ENCODE measurements at regions not wholly inside any gene's neighbourhood (a gene's known extent, or its start where the extent isn't known, plus 50 kb on each side); places are given as distances from the start of the nearest gene placed in this dataset.
"Not testable (repeated sequence)": the region's sequence is repeated elsewhere in the genome, so short reads cannot be mapped to it uniquely, and the experiment has no call there.

DNA sequence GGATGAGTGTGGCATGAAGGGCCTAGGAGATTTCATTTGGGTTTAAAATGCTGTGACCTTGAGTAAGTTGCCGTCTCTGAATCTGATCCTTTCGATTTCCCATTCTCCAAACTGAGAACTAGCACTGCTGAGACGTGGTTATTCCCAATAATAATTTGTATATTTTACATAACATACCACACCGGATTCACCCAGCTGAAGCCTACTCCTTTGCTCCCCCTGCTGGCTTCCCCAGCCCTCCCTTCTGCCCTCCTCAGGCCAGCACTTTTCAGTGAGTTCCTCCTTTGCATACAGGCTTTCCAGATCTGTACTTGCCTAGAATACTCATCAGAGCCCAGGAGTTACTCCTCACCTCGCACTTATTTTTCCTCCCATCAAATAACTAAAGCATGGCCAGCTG is 255.1 kb downstream of the OR4F29 start:
- DNase-seq (ENCODE audit: low spot score), result not testable (repeated sequence)

GRCh38 chr1:191296-192049 is 260.0 kb downstream of the OR4F29 start:
- DNase-seq (ENCODE audit: low spot score), result not testable (repeated sequence)

DNA sequence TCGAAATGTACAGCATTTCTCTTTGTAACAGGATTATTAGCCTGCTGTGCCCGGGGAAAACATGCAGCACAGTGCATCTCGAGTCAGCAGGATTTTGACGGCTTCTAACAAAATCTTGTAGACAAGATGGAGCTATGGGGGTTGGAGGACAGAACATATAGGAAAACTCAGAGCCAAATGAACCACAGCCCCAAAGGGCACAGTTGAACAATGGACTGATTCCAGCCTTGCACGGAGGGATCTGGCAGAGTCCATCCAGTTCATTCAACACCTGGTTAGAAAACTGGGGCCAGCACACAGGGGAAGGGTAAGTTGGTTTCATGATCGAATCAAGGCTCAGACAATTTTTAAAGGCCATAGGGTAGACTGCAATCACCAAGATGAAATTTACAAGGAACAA is 260.8 kb downstream of the OR4F29 start:
- DNase-seq (ENCODE audit: low spot score), result not testable (repeated sequence)

- not testable (repeated sequence) for DNase-seq (ENCODE audit: low spot score)
These were observed 261.6 kb downstream of the OR4F29 start for GRCh38 chr1:189915-190314.

DNA sequence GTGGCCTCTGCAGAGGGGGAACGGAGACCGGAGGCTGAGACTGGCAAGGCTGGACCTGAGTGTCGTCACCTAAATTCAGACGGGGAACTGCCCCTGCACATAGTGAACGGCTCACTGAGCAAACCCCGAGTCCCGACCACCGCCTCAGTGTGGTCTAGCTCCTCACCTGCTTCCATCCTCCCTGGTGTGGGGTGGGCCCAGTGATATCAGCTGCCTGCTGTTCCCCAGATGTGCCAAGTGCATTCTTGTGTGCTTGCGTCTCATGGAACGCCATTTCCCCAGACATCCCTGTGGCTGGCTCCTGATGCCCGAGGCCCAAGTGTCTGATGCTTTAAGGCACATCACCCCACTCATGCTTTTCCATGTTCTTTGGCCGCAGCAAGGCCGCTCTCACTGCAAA is 262.2 kb downstream of the OR4F29 start:
- not testable (repeated sequence) for DNase-seq (ENCODE audit: low spot score)

DNA sequence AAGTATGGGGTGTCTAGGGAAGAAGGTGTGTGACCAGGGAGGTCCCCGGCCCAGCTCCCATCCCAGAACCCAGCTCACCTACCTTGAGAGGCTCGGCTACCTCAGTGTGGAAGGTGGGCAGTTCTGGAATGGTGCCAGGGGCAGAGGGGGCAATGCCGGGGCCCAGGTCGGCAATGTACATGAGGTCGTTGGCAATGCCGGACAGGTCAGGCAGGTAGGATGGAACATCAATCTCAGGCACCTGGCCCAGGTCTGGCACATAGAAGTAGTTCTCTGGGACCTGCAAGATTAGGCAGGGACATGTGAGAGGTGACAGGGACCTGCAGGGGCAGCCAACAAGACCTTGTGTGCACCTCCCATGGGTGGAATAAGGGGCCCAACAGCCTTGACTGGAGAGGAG is 264.2 kb downstream of the OR4F29 start:
- DNase-seq (ENCODE audit: low spot score), result not testable (repeated sequence)

DNA sequence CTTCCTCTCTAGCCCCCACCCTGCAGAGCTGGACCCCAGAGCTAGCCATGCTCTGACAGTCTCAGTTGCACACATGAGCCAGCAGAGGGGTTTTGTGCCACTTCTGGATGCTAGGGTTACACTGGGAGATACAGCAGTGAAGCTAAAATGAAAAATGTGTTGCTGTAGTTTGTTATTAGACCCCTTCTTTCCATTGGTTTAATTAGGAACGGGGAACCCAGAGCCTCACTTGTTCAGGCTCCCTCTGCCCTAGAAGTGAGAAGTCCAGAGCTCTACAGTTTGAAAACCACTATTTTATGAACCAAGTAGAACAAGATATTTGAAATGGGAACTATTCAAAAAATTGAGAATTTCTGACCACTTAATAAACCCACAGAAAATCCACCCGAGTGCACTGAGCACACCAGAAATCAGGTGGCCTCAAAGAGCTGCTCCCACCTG is 264.8 kb downstream of the OR4F29 start:
- DNase-seq (ENCODE audit: low spot score), result not testable (repeated sequence)

DNA sequence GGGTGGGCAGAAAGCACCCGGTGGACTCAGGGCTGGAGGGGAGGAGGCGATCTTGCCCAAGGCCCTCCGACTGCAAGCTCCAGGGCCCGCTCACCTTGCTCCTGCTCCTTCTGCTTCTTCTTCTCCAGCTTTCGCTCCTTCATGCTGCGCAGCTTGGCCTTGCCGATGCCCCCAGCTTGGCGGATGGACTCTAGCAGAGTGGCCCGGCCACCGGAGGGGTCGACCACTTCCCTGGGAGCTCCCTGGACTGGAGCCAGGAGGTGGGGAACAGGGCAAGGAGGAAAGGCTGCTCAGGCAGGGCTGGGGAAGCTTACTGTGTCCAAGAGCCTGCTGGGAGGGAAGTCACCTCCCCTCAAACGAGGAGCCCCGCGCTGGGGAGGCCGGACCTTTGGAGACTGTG is 265.3 kb downstream of the OR4F29 start:
- not testable (repeated sequence) for DNase-seq (ENCODE audit: low spot score)

DNA sequence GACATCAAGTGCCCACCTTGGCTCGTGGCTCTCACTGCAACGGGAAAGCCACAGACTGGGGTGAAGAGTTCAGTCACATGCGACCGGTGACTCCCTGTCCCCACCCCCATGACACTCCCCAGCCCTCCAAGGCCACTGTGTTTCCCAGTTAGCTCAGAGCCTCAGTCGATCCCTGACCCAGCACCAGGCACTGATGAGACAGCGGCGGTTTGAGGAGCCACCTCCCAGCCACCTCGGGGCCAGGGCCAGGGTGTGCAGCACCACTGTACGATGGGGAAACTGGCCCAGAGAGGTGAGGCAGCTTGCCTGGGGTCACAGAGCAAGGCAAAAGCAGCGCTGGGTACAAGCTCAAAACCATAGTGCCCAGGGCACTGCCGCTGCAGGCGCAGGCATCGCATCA is 266.0 kb downstream of the OR4F29 start:
- DNase-seq (ENCODE audit: low spot score), result not testable (repeated sequence)

- not testable (repeated sequence) for DNase-seq (ENCODE audit: low spot score)
These were observed 267.2 kb downstream of the OR4F29 start for GRCh38 chr1:184336-184686.

GRCh38 chr1:183620-184335 is 267.7 kb downstream of the OR4F29 start:
- DNase-seq (ENCODE audit: low spot score), result not testable (repeated sequence)

GRCh38 chr1:183081-183480 is 268.4 kb downstream of the OR4F29 start:
- DNase-seq (ENCODE audit: low spot score), result not testable (repeated sequence)

DNA sequence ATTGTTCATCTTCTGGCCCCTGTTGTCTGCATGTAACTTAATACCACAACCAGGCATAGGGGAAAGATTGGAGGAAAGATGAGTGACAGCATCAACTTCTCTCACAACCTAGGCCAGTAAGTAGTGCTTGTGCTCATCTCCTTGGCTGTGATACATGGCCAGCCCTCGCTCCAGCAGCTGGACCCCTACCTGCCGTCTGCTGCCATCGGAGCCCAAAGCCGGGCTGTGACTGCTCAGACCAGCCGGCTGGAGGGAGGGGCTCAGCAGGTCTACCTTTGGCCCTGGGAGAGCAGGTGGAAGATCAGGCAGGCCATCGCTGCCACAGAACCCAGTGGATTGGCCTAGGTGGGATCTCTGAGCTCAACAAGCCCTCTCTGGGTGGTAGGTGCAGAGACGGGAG is 268.8 kb downstream of the OR4F29 start:
- not testable (repeated sequence) for DNase-seq (ENCODE audit: low spot score)

DNA sequence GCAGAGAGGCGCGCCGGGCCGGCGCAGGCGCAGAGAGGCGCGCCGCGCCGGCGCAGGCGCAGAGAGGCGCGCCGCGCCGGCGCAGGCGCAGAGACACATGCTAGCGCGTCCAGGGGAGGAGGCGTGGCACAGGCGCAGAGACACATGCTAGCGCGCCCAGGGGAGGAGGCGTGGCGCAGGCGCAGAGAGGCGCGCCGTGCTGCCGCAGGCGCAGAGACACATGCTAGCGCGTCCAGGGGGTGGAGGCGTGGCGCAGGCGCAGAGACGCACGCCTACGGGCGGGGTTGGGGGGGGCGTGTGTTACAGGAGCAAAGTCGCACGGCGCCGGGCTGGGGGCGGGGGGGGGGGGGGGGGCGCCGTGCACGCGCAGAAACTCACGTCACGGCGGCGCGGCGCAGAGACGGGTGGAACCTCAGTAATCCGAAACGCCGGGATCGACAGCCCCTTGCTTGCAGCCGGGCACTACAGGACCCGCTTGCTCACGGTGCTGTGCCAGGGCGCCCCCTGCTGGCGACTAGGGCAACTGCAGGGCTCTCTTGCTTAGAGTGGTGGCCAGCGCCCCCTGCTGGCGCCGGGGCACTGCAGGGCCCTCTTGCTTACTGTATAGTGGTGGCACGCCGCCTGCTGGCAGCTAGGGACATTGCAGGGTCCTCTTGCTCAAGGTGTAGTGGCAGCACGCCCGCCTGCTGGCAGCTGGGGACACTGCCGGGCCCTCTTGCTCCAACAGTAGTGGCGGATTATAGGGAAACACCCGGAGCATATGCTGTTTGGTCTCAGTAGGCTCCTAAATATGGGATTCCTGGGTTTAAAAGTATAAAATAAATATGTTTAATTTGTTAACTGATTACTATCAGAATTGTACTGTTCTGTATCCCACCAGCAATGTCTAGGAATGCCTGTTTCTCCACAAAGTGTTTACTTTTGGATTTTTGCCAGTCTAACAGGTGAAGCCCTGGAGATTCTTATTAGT is 269.9 kb downstream of the OR4F29 start:
- DNase-seq (ENCODE audit: low spot score), result peak; percentile 75

GRCh38 chr1:180749-181205 is 270.7 kb downstream of the OR4F29 start:
- DNase-seq (ENCODE audit: low spot score), result not testable (repeated sequence)

GRCh38 chr1:138842-139241 is 312.6 kb downstream of the OR4F29 start:
- DNase-seq (ENCODE audit: low spot score), result not testable (repeated sequence)

GRCh38 chr1:137664-138063 is 313.8 kb downstream of the OR4F29 start:
- DNase-seq (ENCODE audit: low spot score), result not testable (repeated sequence)

DNA sequence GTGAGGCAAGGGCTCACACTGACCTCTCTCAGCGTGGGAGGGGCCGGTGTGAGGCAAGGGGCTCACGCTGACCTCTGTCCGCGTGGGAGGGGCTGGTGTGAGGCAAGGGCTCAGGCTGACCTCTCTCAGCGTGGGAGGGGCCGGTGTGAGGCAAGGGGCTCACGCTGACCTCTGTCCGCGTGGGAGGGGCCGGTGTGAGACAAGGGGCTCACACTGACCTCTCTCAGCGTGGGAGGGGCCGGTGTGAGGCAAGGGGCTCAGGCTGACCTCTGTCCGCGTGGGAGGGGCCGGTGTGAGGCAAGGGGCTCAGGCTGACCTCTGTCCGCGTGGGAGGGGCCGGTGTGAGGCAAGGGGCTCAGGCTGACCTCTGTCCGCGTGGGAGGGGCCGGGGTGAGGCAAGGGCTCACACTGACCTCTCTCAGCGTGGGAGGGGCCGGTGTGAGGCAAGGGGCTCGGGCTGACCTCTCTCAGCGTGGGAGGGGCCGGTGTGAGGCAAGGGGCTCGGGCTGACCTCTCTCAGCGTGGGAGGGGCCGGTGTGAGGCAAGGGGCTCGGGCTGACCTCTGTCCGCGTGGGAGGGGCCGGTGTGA is 315.0 kb downstream of the OR4F29 start:
- not testable (repeated sequence) for DNase-seq (ENCODE audit: low spot score)

- not testable (repeated sequence) for DNase-seq (ENCODE audit: low spot score)
These were observed 316.5 kb downstream of the OR4F29 start for GRCh38 chr1:134936-135335.

DNA sequence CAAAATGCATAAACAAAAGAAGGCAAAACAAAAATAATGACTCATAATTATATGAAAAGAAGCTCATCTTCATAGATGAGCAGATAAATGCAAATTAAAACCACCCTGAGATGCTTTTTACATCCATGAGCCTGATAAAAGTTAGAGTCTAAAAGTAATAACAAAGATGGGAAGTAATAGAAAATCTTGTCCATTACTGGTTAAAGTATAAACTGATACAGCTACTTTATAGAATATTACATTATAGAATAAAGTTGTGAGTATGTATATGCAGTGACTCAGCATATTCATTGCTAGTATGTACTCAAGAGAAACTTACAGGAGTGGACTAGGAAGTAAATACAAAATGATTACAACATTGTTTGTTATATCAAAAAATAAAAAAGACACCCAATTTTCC is 333.0 kb downstream of the OR4F29 start:
- DNase-seq (ENCODE audit: low spot score), result not testable (repeated sequence)

DNA sequence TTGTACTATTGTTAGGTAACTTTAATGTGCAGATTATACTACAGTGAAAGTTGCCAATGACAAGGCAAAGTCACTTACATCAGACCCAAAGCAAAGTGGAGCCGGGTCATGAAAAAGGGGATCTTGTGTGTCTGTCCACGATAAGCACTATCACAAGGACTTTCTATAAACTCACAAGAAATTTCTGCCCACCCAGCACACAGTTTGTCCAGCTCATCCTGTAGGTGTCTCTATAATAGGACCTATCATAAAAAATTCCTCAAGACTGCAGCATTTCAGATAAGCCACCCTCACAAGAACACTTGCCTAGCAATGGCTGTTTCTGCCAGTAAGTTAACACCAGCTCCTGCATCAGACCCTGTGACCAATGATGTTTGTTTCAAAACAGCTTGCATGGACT is 335.9 kb downstream of the OR4F29 start:
- not testable (repeated sequence) for DNase-seq (ENCODE audit: low spot score)

GRCh38 chr1:104776-105175 is 346.7 kb downstream of the OR4F29 start:
- DNase-seq (ENCODE audit: low spot score), result not testable (repeated sequence)
